GM12878 (cell line): ENCODE measurements at regions not wholly inside any gene's neighbourhood (a gene's known extent, or its start where the extent isn't known, plus 50 kb on each side); places are given as distances from the start of the nearest gene placed in this dataset.

Source experiments
- BACH1 ChIP-seq: fragments of 450-650 bp; IDR thresholded peaks from 2 replicates; pipeline ENCODE4 v1.6.1; 2017; ENCODE audit warnings: mild to moderate bottlenecking, borderline replicate concordance
- DPF2 ChIP-seq: fragments of 450-650 bp; IDR thresholded peaks from 2 replicates; pipeline ENCODE4 v1.6.1; 2017; ENCODE audit warnings: mild to moderate bottlenecking
- POLR2AphosphoS5 ChIP-seq: IDR thresholded peaks from 2 replicates; pipeline ENCODE4 v1.6.1; 2011; ENCODE audit warnings: mild to moderate bottlenecking, low read length, inconsistent platforms
- SMAD1 ChIP-seq: fragments of 450-650 bp; IDR thresholded peaks from 2 replicates; pipeline ENCODE4 v1.6.1; 2018; ENCODE audit warnings: mild to moderate bottlenecking, low read depth; ENCODE audit not compliant: partially characterized antibody
- USF2 ChIP-seq: IDR thresholded peaks from 2 replicates; pipeline ENCODE4 v1.6.1; 2011; ENCODE audit warnings: low read depth, low read length, improper control_type of control experiment, borderline replicate concordance
- ZBTB40 ChIP-seq: fragments of 450-650 bp; IDR thresholded peaks from 2 replicates; pipeline ENCODE4 v1.6.1; 2016; ENCODE audit warnings: mild to moderate bottlenecking, moderate library complexity, borderline replicate concordance
- ZNF217 ChIP-seq: fragments of 450-650 bp; IDR thresholded peaks from 2 replicates; pipeline ENCODE4 v1.6.1; 2017; ENCODE audit warnings: antibody characterized with exemption, mild to moderate bottlenecking

- TF ChIP-seq USF2 (no peak), POLR2AphosphoS5 (no peak), BACH1 (no peak), ZBTB40 (no peak), SMAD1 (no peak), ZNF217 (no peak), DPF2 (no peak)
- TF ChIP-seq, all 136 proteins: peak for 0
Observed at GRCh38 chr9:38120961-38121360, 51.9 kb upstream of the SHB start (continued).
